ENCODE measurements at regions not wholly inside any gene's neighbourhood (a gene's known extent, or its start where the extent isn't known, plus 50 kb on each side); places are given as distances from the start of the nearest gene placed in this dataset.

- no peak for DNase-seq
Observed at GRCh38 chr1:235009561-235010306, 118.9 kb downstream of the TOMM20 start.

- DNase-seq, result no peak
Observed at GRCh38 chr1:235009074-235009473, 119.6 kb downstream of the TOMM20 start.

GRCh38 chr1:235008239-235008638 lies 120.4 kb downstream of the TOMM20 start:
- no peak for DNase-seq

- no peak for DNase-seq
Observed at GRCh38 chr1:235006816-235007215, 121.8 kb downstream of the TOMM20 start.

- no peak for DNase-seq
Observed at GRCh38 chr1:235006132-235006721, 122.4 kb downstream of the TOMM20 start.

GRCh38 chr1:235004840-235005391 lies 123.7 kb downstream of the TOMM20 start:
- DNase-seq, result no peak

- no peak for DNase-seq
Observed at GRCh38 chr1:235004276-235004675, 124.4 kb downstream of the TOMM20 start.

- DNase-seq, result no peak
Observed at GRCh38 chr1:235002706-235003300, 125.8 kb downstream of the TOMM20 start.

- DNase-seq, result no peak
Observed at GRCh38 chr1:234999513-234999940, 129.1 kb downstream of the TOMM20 start.

- no peak for DNase-seq
Observed at GRCh38 chr1:234997896-234998741, 130.5 kb downstream of the TOMM20 start.

- no peak for DNase-seq
Observed at GRCh38 chr1:234997201-234997895, 131.3 kb downstream of the TOMM20 start.

- DNase-seq, result no peak
Observed at GRCh38 chr1:234996245-234996757, 132.3 kb downstream of the TOMM20 start.

- DNase-seq, result no peak
Observed at GRCh38 chr1:234994436-234995295, 134.0 kb downstream of the TOMM20 start.

- no peak for DNase-seq
Observed at GRCh38 chr1:234992065-234992464, 136.6 kb downstream of the TOMM20 start.

GRCh38 chr1:234990874-234991801 lies 137.5 kb downstream of the TOMM20 start:
- no peak for DNase-seq

GRCh38 chr1:234990328-234990675 lies 138.3 kb downstream of the TOMM20 start:
- no peak for DNase-seq

GRCh38 chr1:234989479-234990327 lies 138.9 kb downstream of the TOMM20 start:
- no peak for DNase-seq

GRCh38 chr1:234989019-234989418 lies 139.6 kb downstream of the TOMM20 start:
- no peak for DNase-seq

- DNase-seq, result no peak
Observed at GRCh38 chr1:234988536-234988935, 140.1 kb downstream of the TOMM20 start.

All from SIG-M5 (cell line).